ENCODE measurements at regions not wholly inside any gene's neighbourhood (a gene's known extent, or its start where the extent isn't known, plus 50 kb on each side); places are given as distances from the start of the nearest gene placed in this dataset.

- intact Hi-C loops (cut with DNase I), result no loop called here
- DNase-seq, result no peak
Observed at GRCh38 chr6:99219788-99220187, 129.7 kb downstream of the FAXC start.

- DNase-seq, result no peak
- intact Hi-C loops (cut with DNase I), result no loop called here
Observed at GRCh38 chr6:99216959-99217358, 132.5 kb downstream of the FAXC start.

GRCh38 chr6:99195986-99196655 is 153.4 kb downstream of the FAXC start:
- intact Hi-C loops (cut with DNase I), result no loop called here
- no peak for DNase-seq

- no peak for DNase-seq
- intact Hi-C loops (cut with DNase I), result no loop called here
Observed at GRCh38 chr6:99192561-99192960, 156.9 kb downstream of the FAXC start.

GRCh38 chr6:99189823-99190721 is 159.4 kb downstream of the FAXC start:
- intact Hi-C loops (cut with DNase I), result no loop called here
- DNase-seq, result no peak

GRCh38 chr6:99187429-99187828 is 162.0 kb downstream of the FAXC start:
- DNase-seq, result no peak
- intact Hi-C loops (cut with DNase I), result no loop called here

- intact Hi-C loops (cut with DNase I), result no loop called here
- no peak for DNase-seq
Observed at GRCh38 chr6:99186417-99186816, 163.1 kb downstream of the FAXC start.

GRCh38 chr6:99185525-99185924 is 163.9 kb downstream of the FAXC start:
- intact Hi-C loops (cut with DNase I), result no loop called here
- no peak for DNase-seq

GRCh38 chr6:99184696-99185095 is 164.8 kb downstream of the FAXC start:
- intact Hi-C loops (cut with DNase I), result no loop called here

GRCh38 chr6:99183066-99183465 is 166.4 kb downstream of the FAXC start:
- intact Hi-C loops (cut with DNase I), result no loop called here
- no peak for DNase-seq

More at GRCh38 chr6:99184696-99185095, 164.8 kb downstream of the FAXC start:
- no peak for DNase-seq

- DNase-seq, result no peak
- intact Hi-C loops (cut with DNase I), result no loop called here
Observed at GRCh38 chr6:99181174-99181573, 168.3 kb downstream of the FAXC start.

- intact Hi-C loops (cut with DNase I), result no loop called here
- no peak for DNase-seq
Observed at GRCh38 chr6:99178168-99178567, 171.3 kb downstream of the FAXC start.

- no peak for DNase-seq
- intact Hi-C loops (cut with DNase I), result no loop called here
Observed at GRCh38 chr6:99177736-99178135, 171.7 kb downstream of the FAXC start.

- intact Hi-C loops (cut with DNase I), result no loop called here
Observed at GRCh38 chr6:99165838-99166237, 183.6 kb downstream of the FAXC start.

GRCh38 chr6:99152347-99152643 is 197.2 kb downstream of the FAXC start:
- intact Hi-C loops (cut with DNase I), result no loop called here
- DNase-seq, result no peak

More at GRCh38 chr6:99165838-99166237, 183.6 kb downstream of the FAXC start:
- DNase-seq, result no peak

- intact Hi-C loops (cut with DNase I), result no loop called here
Observed at GRCh38 chr6:99151634-99152346, 197.7 kb downstream of the FAXC start.

GRCh38 chr6:99148761-99149160 is 200.7 kb downstream of the FAXC start:
- DNase-seq, result no peak
- intact Hi-C loops (cut with DNase I), result no loop called here

More at GRCh38 chr6:99151634-99152346, 197.7 kb downstream of the FAXC start:
- peak in 19 of 42 donors; percentile 4 to 64 (median 24) for DNase-seq

GRCh38 chr6:99148111-99148510 is 200.4 kb upstream of the FBXL4 start:
- intact Hi-C loops (cut with DNase I), result no loop called here
- no peak for DNase-seq

GRCh38 chr6:99147206-99147605 is 199.5 kb upstream of the FBXL4 start:
- intact Hi-C loops (cut with DNase I), result no loop called here
- DNase-seq, result no peak

- intact Hi-C loops (cut with DNase I), result no loop called here
- DNase-seq, result no peak
Observed at GRCh38 chr6:99146711-99147110, 199.0 kb upstream of the FBXL4 start.
